HepG2 (cell line): ENCODE measurements at regions not wholly inside any gene's neighbourhood (a gene's known extent, or its start where the extent isn't known, plus 50 kb on each side); places are given as distances from the start of the nearest gene placed in this dataset.

Experiments
- ATAC-seq: fragments of 200-7000 bp; cut with Tn5 transposase; 3 replicates; pipeline ENCODE4 v1.9.1; 2020; ENCODE audit warnings: mild to moderate bottlenecking, moderate library complexity
- BruUV-seq: library from RNA; stranded (reverse); fragments of 400-500 nt; replicated peaks from 2 replicates; lab custom pipeline; 2021; lab: Mats Ljungman, UMichigan
- CTCF ChIA-PET: fragments of 300-600 bp; formaldehyde crosslinking; extraction: SDS; loops from one replicate; lab custom pipeline; 2021; ENCODE audit warnings: low total read pairs, inconsistent platforms, low intra/inter-chr PET ratio; lab: Yijun Ruan, JAX
- POLR2A ChIA-PET: fragments of 350-600 bp; sonication (Branson Sonifier 250); formaldehyde crosslinking; loops from one replicate; lab custom pipeline; 2020; ENCODE audit warnings: antibody characterized with exemption, inconsistent platforms; lab: Yijun Ruan, JAX
- DNase-seq: peaks from one replicate; pipeline ENCODE4 v3.0.0-alpha.2; 2015; ENCODE audit warnings: low spot score
- FAIRE-seq: peaks from 3 replicates; lab custom pipeline; 2011; peaks lifted over from hg19 to GRCh38; lab: Jason Lieb, UNC
- H2AFZ ChIP-seq: one replicate; pipeline ENCODE4 v1.6.1; 2011; ENCODE audit warnings: low read length, inconsistent platforms
- H3K27ac ChIP-seq: fragments of 300-600 bp; 3 replicates; pipeline ENCODE4 v1.8.0; 2011; ENCODE audit warnings: mixed run types, mild to moderate bottlenecking, mixed read lengths, low read length, inconsistent platforms; ENCODE audit not compliant: insufficient read depth; ENCODE audit errors: extremely low read length
- H3K27me3 ChIP-seq, 2 experiments: fragments of 200-600 bp in 1 of 2; 2 replicates in 1 of 2; 3 replicates in 1 of 2; pipeline versions ENCODE4 v1.6.0 to v1.8.0; 2011; ENCODE audit warnings: low read length in 2 of 2, mild to moderate bottlenecking in 2 of 2, moderate library complexity in 2 of 2, inconsistent platforms in 1 of 2; ENCODE audit not compliant: insufficient read depth in 2 of 2, control insufficient read depth in 1 of 2
- H3K36me3 ChIP-seq, 2 experiments: fragments of 200-600 bp in 1 of 2; replicated peaks in 1 of 2; 2 replicates in 1 of 2; 3 replicates in 1 of 2; pipeline versions ENCODE4 v1.5.1 to v1.8.0; 2011; ENCODE audit warnings: low read length in 2 of 2, inconsistent platforms in 1 of 2; ENCODE audit not compliant: insufficient read depth in 2 of 2, control insufficient read depth in 1 of 2
- H3K4me1 ChIP-seq: 2 replicates; pipeline ENCODE4 v1.5.1; 2012; ENCODE audit warnings: low read length, inconsistent platforms; ENCODE audit not compliant: insufficient read depth
- H3K4me2 ChIP-seq: 2 replicates; pipeline ENCODE4 v1.6.0; 2011; ENCODE audit warnings: low read depth, low read length, inconsistent platforms
- H3K4me3 ChIP-seq, 3 experiments: fragments of 200-600 bp in 1 of 3; sonication (generic), shearing (Covaris generic) in 1 of 3; replicated peaks in 1 of 3; 2 replicates each; pipeline ENCODE4 v1.5.1; 2011 to 2016; ENCODE audit warnings: low read length in 3 of 3, inconsistent platforms in 2 of 3, low read depth in 2 of 3, mild to moderate bottlenecking in 2 of 3, control low read depth in 1 of 3, mixed read lengths in 1 of 3; ENCODE audit not compliant: insufficient read depth in 1 of 3
- H3K79me2 ChIP-seq: one replicate; pipeline ENCODE4 v1.6.1; 2011; ENCODE audit warnings: low read length, inconsistent platforms; ENCODE audit not compliant: insufficient read depth
- H3K9ac ChIP-seq: 2 replicates; pipeline ENCODE4 v1.6.0; 2011; ENCODE audit warnings: mild to moderate bottlenecking, low read depth, low read length, inconsistent platforms; ENCODE audit not compliant: insufficient read depth
- H3K9me3 ChIP-seq: 2 replicates; pipeline ENCODE4 v1.5.1; 2012; ENCODE audit warnings: mild to moderate bottlenecking, low read length
- H4K20me1 ChIP-seq: 2 replicates; pipeline ENCODE4 v1.6.0; 2011; ENCODE audit warnings: inconsistent platforms, mild to moderate bottlenecking, low read length, moderate library complexity; ENCODE audit not compliant: insufficient read depth
- CHD2 ChIP-seq: IDR thresholded peaks from 2 replicates; pipeline ENCODE4 v1.6.1; 2011; ENCODE audit warnings: low read depth, low read length, improper control_type of control experiment
- FOXK2 ChIP-seq: fragments of 450-650 bp; IDR thresholded peaks from 2 replicates; pipeline ENCODE4 v1.6.1; 2016
- FOXM1 ChIP-seq: sonication (generic); formaldehyde crosslinking; IDR thresholded peaks from 2 replicates; pipeline ENCODE4 v1.5.0; 2020; ENCODE audit warnings: missing genetic modification reagents
- IRX3 ChIP-seq: sonication (generic); formaldehyde crosslinking; IDR thresholded peaks from 2 replicates; pipeline ENCODE4 v1.8.1; 2023; ENCODE audit warnings: mild to moderate bottlenecking, low read depth, missing genetic modification reagents, borderline replicate concordance
- KDM5B ChIP-seq: sonication (generic); formaldehyde crosslinking; IDR thresholded peaks from 2 replicates; pipeline ENCODE4 v1.4.0; 2020; ENCODE audit warnings: missing genetic modification reagents, mild to moderate bottlenecking, borderline replicate concordance
- KLF13 ChIP-seq: sonication (generic); formaldehyde crosslinking; IDR thresholded peaks from 2 replicates; pipeline ENCODE4 v1.4.0; 2020; ENCODE audit warnings: mild to moderate bottlenecking, missing genetic modification reagents
- MED1 ChIP-seq: sonication (generic); formaldehyde crosslinking; IDR thresholded peaks from 2 replicates; pipeline ENCODE4 v1.4.0; 2020; ENCODE audit warnings: missing genetic modification reagents
- MZF1 ChIP-seq: sonication (generic); formaldehyde crosslinking; IDR thresholded peaks from 2 replicates; pipeline ENCODE4 v1.8.1; 2023; ENCODE audit warnings: mild to moderate bottlenecking, missing genetic modification reagents, borderline replicate concordance
- SIX1 ChIP-seq: sonication (generic); formaldehyde crosslinking; IDR thresholded peaks from 2 replicates; pipeline ENCODE4 v1.4.0; 2020; ENCODE audit warnings: missing genetic modification reagents, borderline replicate concordance
- SNAPC2 ChIP-seq: sonication (generic); formaldehyde crosslinking; IDR thresholded peaks from 2 replicates; pipeline ENCODE4 v1.8.1; 2022; ENCODE audit warnings: mild to moderate bottlenecking, missing genetic modification reagents
- SOX13 ChIP-seq, 3 experiments: fragments of 450-650 bp in 1 of 3; sonication (generic) in 1 of 3; formaldehyde crosslinking in 1 of 3; IDR thresholded peaks in 2 of 3; conservative IDR thresholded peaks in 1 of 3; 2 replicates each; pipeline versions ENCODE4 v1.5.0 to v1.6.1; 2016 to 2020; ENCODE audit warnings: antibody characterized with exemption in 1 of 3, mild to moderate bottlenecking in 1 of 3, missing compliant biosample characterization in 1 of 3, missing genetic modification reagents in 1 of 3, moderate library complexity in 1 of 3
- SSRP1 ChIP-seq: IDR thresholded peaks from 2 replicates; pipeline ENCODE4 v1.6.1; 2016; ENCODE audit warnings: control low read depth
- THAP9 ChIP-seq: sonication (generic); formaldehyde crosslinking; IDR thresholded peaks from 2 replicates; pipeline ENCODE4; 2020; ENCODE audit warnings: missing genetic modification reagents, mild to moderate bottlenecking, borderline replicate concordance
- ZFP1 ChIP-seq: IDR thresholded peaks from 2 replicates; pipeline ENCODE4 v1.6.1; 2016
- ZNF180 ChIP-seq: sonication (generic); formaldehyde crosslinking; IDR thresholded peaks from 2 replicates; pipeline ENCODE4 v1.4.0; 2020; ENCODE audit warnings: low read depth, missing genetic modification reagents, borderline replicate concordance
- ZNF451 ChIP-seq: sonication (generic); formaldehyde crosslinking; IDR thresholded peaks from 2 replicates; pipeline ENCODE4 v1.5.0; 2020; ENCODE audit warnings: mild to moderate bottlenecking, missing genetic modification reagents
- ZNF639 ChIP-seq: conservative IDR thresholded peaks from 2 replicates; pipeline ENCODE4 v1.6.1; 2018; ENCODE audit warnings: missing genetic modification reagents
- ZNF7 ChIP-seq: IDR thresholded peaks from 2 replicates; pipeline ENCODE4 v1.6.1; 2016; ENCODE audit warnings: missing biosample characterization, missing genetic modification reagents
- ZNF740 ChIP-seq: sonication (generic); formaldehyde crosslinking; IDR thresholded peaks from 2 replicates; pipeline ENCODE4 v1.4.0; 2020; ENCODE audit warnings: missing genetic modification reagents
- ZNF891 ChIP-seq: sonication (generic); formaldehyde crosslinking; IDR thresholded peaks from 2 replicates; pipeline ENCODE4 v1.5.0; 2020; ENCODE audit warnings: mild to moderate bottlenecking, missing genetic modification reagents
- WGBS: methylation state at CpG from one replicate; pipeline ENCODE4 v1.1.6; 2017; ENCODE audit warnings: low lambda C conversion rate; 5-methylcytosine and 5-hydroxymethylcytosine counted together
- in situ Hi-C: cut with HindIII; loops from 2 replicates; pipeline ENCODE4 v1.10.0; 2017; ENCODE audit warnings: low pct_unique_long_range_greater_than_20kb; ENCODE audit not compliant: extremely low pct_ligation_motif_present
- intact Hi-C: fragments of 100-400 bp; cut with micrococcal nuclease; formaldehyde crosslinking; loops from one replicate; pipeline ENCODE4 v1.10.0; 2022; ENCODE audit not compliant: unreplicated experiment

GRCh38 chr9:118482306-118482705 lies 778.1 kb downstream of the TLR4 start:
- Histone ChIP-seq H3K4me1 (no peaks in the 10 kb centered on the region), H3K36me3 (no peaks in the 10 kb centered on the region), H3K27ac (no peak overlapping the region), H3K9me3 (peaks cover 73% of the 10 kb centered on the region), H4K20me1 (no peaks in the 10 kb centered on the region), H3K9ac (no peak overlapping the region), H2AFZ (no peak overlapping the region), H3K4me3 (no peak overlapping the region), H3K79me2 (no peaks in the 10 kb centered on the region), H3K27me3 (no peaks in the 10 kb centered on the region), H3K4me2 (no peak overlapping the region)
- CTCF ChIA-PET: no interaction called here
- DNase-seq (no peak), FAIRE-seq (no peak), ATAC-seq (no peak)
- intact Hi-C loops (no loop called here), in situ Hi-C loops (no loop called here)
- no TSS peak for BruUV-seq
- POLR2A ChIA-PET: no interaction called here
- no peak for TF ChIP-seq CHD2
- TF ChIP-seq KDM5B (CRISPR knock-in tag): no peak
- no peak for TF ChIP-seq ZNF180
- TF ChIP-seq ZNF451 (CRISPR knock-in tag): no peak
- TF ChIP-seq SNAPC2 (CRISPR knock-in tag): no peak
- no peak for TF ChIP-seq ZFP1 (CRISPR knock-in tag)
- no peak for TF ChIP-seq MED1 (CRISPR knock-in tag)
- no peak for TF ChIP-seq SOX13 (IDR thresholded peaks at IDR 0.05)
- TF ChIP-seq SOX13 (CRISPR knock-in tag; conservative IDR thresholded peaks at IDR 0.05 in 1 of 2, IDR thresholded peaks at IDR 0.05 in 1 of 2): no peak
- TF ChIP-seq ZNF891: no peak
- TF ChIP-seq FOXM1 (CRISPR knock-in tag): no peak
- TF ChIP-seq FOXK2: no peak
- TF ChIP-seq MZF1: no peak
- TF ChIP-seq KLF13 (CRISPR knock-in tag): no peak
- TF ChIP-seq THAP9 (CRISPR knock-in tag): no peak
- no peak for TF ChIP-seq SSRP1 (CRISPR knock-in tag)
- no peak for TF ChIP-seq ZNF639
- no peak for TF ChIP-seq ZNF7 (CRISPR knock-in tag)
- TF ChIP-seq ZNF740: no peak
- no peak for TF ChIP-seq IRX3 (CRISPR knock-in tag)
- no peak for TF ChIP-seq SIX1 (CRISPR knock-in tag)
- 40% methylated on average over 1 of the region's 1 CpG for WGBS
